Progenitor cell of endocrine pancreas (in vitro differentiated cells): ENCODE measurements at regions not wholly inside any gene's neighbourhood (a gene's known extent, or its start where the extent isn't known, plus 50 kb on each side); places are given as distances from the start of the nearest gene placed in this dataset.

Experiments
- DNase-seq: peaks from one replicate; pipeline ENCODE4 v3.0.0; 2021; ENCODE audit warnings: low spot score; ENCODE audit not compliant: unreplicated experiment
- H3K27ac Mint-ChIP-seq: 2 replicates; pipeline ENCODE4 v1.8.0; 2021; ENCODE audit warnings: mild to moderate bottlenecking, moderate library complexity, mixed read lengths
- H3K27me3 Mint-ChIP-seq: 2 replicates; pipeline ENCODE4 v1.8.0; 2021; ENCODE audit warnings: mixed read lengths
- H3K36me3 Mint-ChIP-seq: 2 replicates; pipeline ENCODE4 v1.8.0; 2022; ENCODE audit warnings: mixed read lengths; ENCODE audit not compliant: insufficient read depth
- H3K4me1 Mint-ChIP-seq: 2 replicates; pipeline ENCODE4 v1.8.0; 2021; ENCODE audit warnings: low read depth, mixed read lengths
- H3K4me3 Mint-ChIP-seq: 2 replicates; pipeline ENCODE4 v1.8.0; 2021; ENCODE audit warnings: low read depth, mild to moderate bottlenecking, moderate library complexity, mixed read lengths
- H3K9me3 Mint-ChIP-seq: 2 replicates; pipeline ENCODE4 v1.8.0; 2021; ENCODE audit warnings: low read depth, mixed read lengths
- CTCF ChIP-seq: fragments of 200-600 bp; sonication (generic); IDR thresholded peaks from one replicate; pipeline ENCODE4 v1.5.0; 2021; ENCODE audit warnings: antibody characterized with exemption, mild to moderate bottlenecking; ENCODE audit not compliant: unreplicated experiment

- no peaks in the 10 kb centered on the region for H3K36me3 Mint-ChIP-seq
- no peak for DNase-seq
- H3K27me3 Mint-ChIP-seq, result peaks cover 11% of the 10 kb centered on the region
- peaks cover 20% of the 10 kb centered on the region for H3K4me1 Mint-ChIP-seq
- H3K27ac Mint-ChIP-seq, result no peak overlapping the region
- TF ChIP-seq CTCF, result no peak
- H3K4me3 Mint-ChIP-seq, result no peak overlapping the region
- no peaks in the 10 kb centered on the region for H3K9me3 Mint-ChIP-seq
Observed at GRCh38 chr3:72459588-72459987, 388.7 kb downstream of the SHQ1 start.

GRCh38 chr3:72458375-72458774, 389.9 kb downstream of the SHQ1 start:
- peak overlapping the region; percentile 37 for H3K27ac Mint-ChIP-seq

GRCh38 chr3:72454441-72454840, 393.8 kb downstream of the SHQ1 start:
- H3K27ac Mint-ChIP-seq, result no peak overlapping the region
- H3K4me1 Mint-ChIP-seq, result peaks cover 17% of the 10 kb centered on the region
- TF ChIP-seq CTCF, result no peak
- no peak overlapping the region for H3K4me3 Mint-ChIP-seq
- no peak for DNase-seq
- peaks cover 27% of the 10 kb centered on the region for H3K27me3 Mint-ChIP-seq
- no peaks in the 10 kb centered on the region for H3K36me3 Mint-ChIP-seq
- H3K9me3 Mint-ChIP-seq, result no peaks in the 10 kb centered on the region

More at GRCh38 chr3:72458375-72458774, 389.9 kb downstream of the SHQ1 start:
- H3K4me1 Mint-ChIP-seq, result peaks cover 20% of the 10 kb centered on the region
- H3K9me3 Mint-ChIP-seq, result no peaks in the 10 kb centered on the region
- peaks cover 9% of the 10 kb centered on the region for H3K27me3 Mint-ChIP-seq
- H3K4me3 Mint-ChIP-seq, result no peak overlapping the region
- no peak for TF ChIP-seq CTCF
- DNase-seq, result no peak
- H3K36me3 Mint-ChIP-seq, result no peaks in the 10 kb centered on the region

- no peak for DNase-seq
- Mint-ChIP-seq H3K27me3 (peaks cover 29% of the 10 kb centered on the region), H3K27ac (no peak overlapping the region), H3K36me3 (no peaks in the 10 kb centered on the region), H3K9me3 (no peaks in the 10 kb centered on the region), H3K4me3 (no peak overlapping the region), H3K4me1 (peaks cover 11% of the 10 kb centered on the region)
- TF ChIP-seq CTCF, result no peak
Observed at GRCh38 chr3:72453706-72454105, 394.5 kb downstream of the SHQ1 start.

- H3K4me1 Mint-ChIP-seq, result peaks cover 6% of the 10 kb centered on the region
Observed at GRCh38 chr3:72452745-72453144, 395.5 kb downstream of the SHQ1 start.

More at GRCh38 chr3:72452745-72453144, 395.5 kb downstream of the SHQ1 start:
- no peak overlapping the region for H3K4me3 Mint-ChIP-seq
- TF ChIP-seq CTCF, result no peak
- H3K27ac Mint-ChIP-seq, result no peak overlapping the region
- H3K36me3 Mint-ChIP-seq, result no peaks in the 10 kb centered on the region
- H3K9me3 Mint-ChIP-seq, result no peaks in the 10 kb centered on the region
- DNase-seq, result no peak
- H3K27me3 Mint-ChIP-seq, result peaks cover 34% of the 10 kb centered on the region
